ENCODE measurements at regions not wholly inside any gene's neighbourhood (a gene's known extent, or its start where the extent isn't known, plus 50 kb on each side); places are given as distances from the start of the nearest gene placed in this dataset.

- H3K27ac ChIP-seq (ENCODE audit: low read depth, low read length) = no peak overlapping the region
- CTCF ChIA-PET = no interaction called here
- H3K27me3 ChIP-seq (ENCODE audit: insufficient read depth, low read length) = no peaks in the 10 kb centered on the region
- no peaks in the 10 kb centered on the region for H3K9me3 ChIP-seq (ENCODE audit: control insufficient read depth in 1 of 2, insufficient read depth in 1 of 2, low read depth in 1 of 2, low read length in 2 of 2)
- H3K79me2 ChIP-seq (ENCODE audit: insufficient read depth, low read length) = no peaks in the 10 kb centered on the region
- H3K4me1 ChIP-seq (ENCODE audit: control insufficient read depth in 1 of 2, insufficient read depth in 2 of 2, low read length in 2 of 2) = no peaks in the 10 kb centered on the region
- no peak for ATAC-seq
- H3K4me2 ChIP-seq (ENCODE audit: low read length) = no peak overlapping the region
- no peak overlapping the region for H2AFZ ChIP-seq (ENCODE audit: low read depth, low read length, poor library complexity, severe bottlenecking)
- no peak overlapping the region for H3K4me3 ChIP-seq (replicated peaks in 1 of 2; ENCODE audit: low read depth in 1 of 2, low read length in 2 of 2)
- no TSS peak for BruUV-seq (replicated peaks)
- RAD21 ChIA-PET (ENCODE audit: low non-redundant PET in 1 of 2, low total read pairs in 2 of 2, uncharacterized antibody in 2 of 2, unreplicated experiment in 2 of 2) = no interaction called here
- no peak for DNase-seq (ENCODE audit: low read depth, low spot score)
- H4K20me1 ChIP-seq (ENCODE audit: insufficient read depth) = no peaks in the 10 kb centered on the region
- no peaks in the 10 kb centered on the region for H3K36me3 ChIP-seq (ENCODE audit: control insufficient read depth in 1 of 2, insufficient read depth in 2 of 2, low read length in 2 of 2)
- no peaks in the 10 kb centered on the region for H3K9me2 ChIP-seq (ENCODE audit: insufficient read depth)
- intact Hi-C loops (cut with micrococcal nuclease) = no loop called here
- TF ChIP-seq ZBTB33 (IDR thresholded peaks at IDR 0.05; ENCODE audit: extremely low read depth, insufficient replicate concordance, low read length) (no peak), FOSL1 (IDR thresholded peaks at IDR 0.05; ENCODE audit: low read depth) (no peak), ELF1 (IDR thresholded peaks at IDR 0.05; ENCODE audit: borderline replicate concordance, low read depth) (no peak), POLR2A (IDR thresholded peaks at IDR 0.05; ENCODE audit: borderline replicate concordance, extremely low read depth, insufficient read depth, insufficient read length) (no peak), ZNF274 (IDR thresholded peaks at IDR 0.05; ENCODE audit: low read depth, low read length) (no peak), SRF (IDR thresholded peaks at IDR 0.05; ENCODE audit: low read depth) (no peak), RAD21 (IDR thresholded peaks at IDR 0.05; ENCODE audit: low read depth) (no peak), REST (IDR thresholded peaks at IDR 0.05; ENCODE audit: low read depth) (no peak), EZH2phosphoT487 (IDR thresholded peaks at IDR 0.05; ENCODE audit: borderline replicate concordance) (no peak), CBX3 (IDR thresholded peaks at IDR 0.05; ENCODE audit: low read depth) (no peak)
- no peak overlapping the region for H3K9ac ChIP-seq (ENCODE audit: low read length)
- POLR2A ChIA-PET = no interaction called here
These were observed 55.6 kb upstream of the MELK start for GRCh38 chr9:36517131-36517530.

All from HCT116 (cell line).